ENCODE measurements at regions not wholly inside any gene's neighbourhood (a gene's known extent, or its start where the extent isn't known, plus 50 kb on each side); places are given as distances from the start of the nearest gene placed in this dataset.

- DNase-seq = no peak
Measured at GRCh38 chr14:51145246-51145645, 50.3 kb upstream of the TRIM9 start.

DNA sequence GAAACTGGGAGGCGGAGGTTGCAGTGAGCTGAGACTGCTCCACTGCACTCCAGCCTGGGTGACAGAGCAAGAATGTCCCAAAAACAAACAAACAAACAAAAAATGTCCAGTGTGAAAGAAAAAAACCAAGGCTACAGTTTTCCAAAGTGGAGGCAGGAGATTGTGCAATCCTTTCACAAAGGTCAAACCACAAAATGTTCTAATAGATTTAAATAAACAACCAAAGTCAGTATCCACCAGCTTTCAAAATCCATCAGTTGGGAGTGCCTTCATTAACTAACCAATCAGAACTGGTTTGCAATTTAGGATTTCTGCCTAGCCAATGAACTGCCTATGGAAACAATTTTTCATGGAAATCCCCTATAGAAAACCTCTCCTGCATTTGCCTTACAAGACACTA is 52.3 kb upstream of the TRIM9 start:
- no peak for DNase-seq

- no peak for DNase-seq
Measured at GRCh38 chr14:51155326-51155725, 60.4 kb upstream of the TRIM9 start.

DNA sequence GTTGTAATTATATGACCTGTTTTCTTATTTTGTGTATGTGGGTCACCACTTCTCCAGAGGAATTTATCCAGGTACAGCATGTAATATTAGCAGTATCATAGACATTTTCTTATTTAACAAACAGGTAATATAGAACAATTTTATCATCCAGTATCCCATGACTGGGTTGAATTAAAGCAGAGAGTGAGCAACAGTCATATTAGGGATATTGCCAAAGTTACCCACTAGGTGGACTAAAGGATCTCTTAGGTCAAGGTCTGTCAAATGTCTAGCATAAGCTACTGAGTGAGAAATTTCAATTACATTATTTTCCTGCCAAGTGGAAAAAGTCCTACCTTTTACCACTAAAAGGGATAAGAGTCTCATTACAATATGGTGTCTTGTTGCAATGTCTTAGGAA is 62.1 kb upstream of the TRIM9 start:
- peak; percentile 43 for DNase-seq

DNA sequence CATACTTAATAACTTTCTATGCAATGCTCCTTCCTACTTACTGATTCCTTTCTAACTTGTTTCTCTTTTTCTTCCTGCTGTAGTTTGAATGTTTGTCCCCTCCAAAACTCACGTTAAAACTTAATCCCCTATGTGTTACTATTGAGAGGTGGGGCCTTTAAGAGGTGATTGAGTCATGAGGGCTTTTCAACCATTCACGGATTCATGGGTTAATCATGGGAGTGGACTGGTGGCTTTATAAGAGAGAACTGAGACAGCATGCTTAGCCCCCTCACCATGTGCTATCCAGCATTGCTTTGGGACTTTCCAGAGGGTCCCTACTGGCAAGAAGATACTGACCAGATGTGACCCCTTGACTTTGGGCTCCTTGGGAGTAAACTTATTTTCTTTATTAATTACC is 66.0 kb upstream of the TRIM9 start:
- no peak for DNase-seq

DNA sequence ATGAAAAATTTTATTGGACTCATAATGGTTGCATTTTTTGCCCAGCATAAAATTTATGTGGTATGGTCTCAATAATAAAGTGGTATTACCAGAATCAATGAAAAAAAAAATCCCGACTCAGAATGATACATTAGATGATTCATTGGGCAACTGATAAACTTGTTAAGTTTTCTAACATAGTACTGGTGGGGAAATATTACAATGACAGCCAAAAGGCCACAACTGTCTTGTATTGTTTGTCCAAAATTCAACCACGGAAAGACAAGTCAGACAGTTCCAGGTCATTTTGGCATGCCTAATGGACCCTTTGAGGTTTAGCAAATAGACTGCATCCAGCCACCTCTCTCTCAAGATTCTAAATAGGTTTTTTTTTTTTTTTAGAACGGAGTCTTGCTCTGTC is 70.5 kb upstream of the TRIM9 start:
- no peak for DNase-seq

DNA sequence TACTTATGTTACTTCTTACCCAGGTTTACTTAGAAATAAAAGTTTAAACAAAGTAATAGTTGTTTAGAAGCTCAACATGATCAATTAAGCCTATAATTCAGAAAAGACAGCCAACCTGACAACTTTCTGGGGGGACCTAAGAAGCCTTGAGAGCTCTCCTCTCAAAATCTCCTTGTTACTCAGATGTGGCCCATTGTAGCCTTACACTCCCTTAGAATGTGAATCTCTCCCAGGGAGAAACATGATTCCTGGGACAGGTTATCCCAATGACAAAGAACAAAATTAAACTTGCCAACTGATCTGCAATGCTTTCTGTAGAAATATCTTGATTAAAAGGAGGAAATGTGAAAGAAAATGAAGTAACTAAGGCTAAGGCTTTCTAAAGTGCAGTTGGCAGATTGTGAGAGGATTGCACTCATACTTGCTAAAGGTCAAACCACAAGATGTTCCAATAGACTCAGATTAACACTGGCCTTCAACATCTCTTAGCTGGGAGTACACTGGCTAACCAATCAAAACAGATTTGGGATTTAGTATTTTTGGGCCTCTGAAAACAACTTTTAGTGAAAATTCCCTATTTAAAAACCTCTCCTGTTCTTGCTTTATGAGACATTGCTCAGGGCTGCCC is 72.3 kb upstream of the TMX1 start:
- no peak for DNase-seq

DNA sequence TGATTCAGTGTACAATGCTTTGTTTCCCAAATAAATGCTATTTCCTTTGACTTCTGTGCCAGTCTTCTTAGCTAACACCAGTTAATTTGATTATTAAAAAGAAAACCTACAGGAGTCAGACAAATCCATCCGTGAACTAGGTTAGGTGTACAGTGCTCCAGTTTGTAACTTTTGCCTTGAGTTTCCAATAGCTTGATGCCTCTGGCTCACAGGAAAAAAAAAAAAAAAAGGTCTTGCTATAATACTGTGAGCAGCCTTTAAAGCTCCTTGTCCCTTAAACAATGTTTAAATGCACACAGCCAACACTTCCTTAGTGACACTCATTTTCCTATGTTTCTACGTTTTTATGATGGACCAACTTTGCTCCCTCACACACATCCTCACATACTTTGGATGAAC is 71.8 kb upstream of the TMX1 start:
- no peak for DNase-seq

- DNase-seq = no peak
Measured at GRCh38 chr14:51173863-51174262, 66.2 kb upstream of the TMX1 start.

DNA sequence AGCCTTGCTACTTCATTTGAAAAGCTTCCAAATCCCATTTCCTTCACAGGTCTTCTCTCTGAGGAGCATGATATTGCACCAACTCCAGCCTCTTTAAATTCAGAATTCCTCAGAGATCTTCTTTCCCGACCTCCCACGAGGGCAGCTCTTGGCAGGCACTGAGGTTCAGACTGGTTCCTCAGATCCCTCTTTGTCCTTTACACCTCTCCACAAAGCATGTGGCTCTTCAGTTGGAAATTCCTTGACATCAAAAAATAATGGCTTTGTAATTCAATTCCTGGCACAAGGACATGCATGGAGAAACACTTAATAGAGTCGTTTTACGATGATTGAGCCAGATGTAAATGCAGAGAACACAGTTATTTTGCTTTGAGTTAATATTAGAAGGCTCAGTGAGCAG is 63.2 kb upstream of the TMX1 start:
- DNase-seq = no peak

GRCh38 chr14:51180577-51180976 is 59.5 kb upstream of the TMX1 start:
- DNase-seq = no peak

- peak; percentile 67 for DNase-seq
Measured at GRCh38 chr14:51182131-51182565, 57.9 kb upstream of the TMX1 start.

DNA sequence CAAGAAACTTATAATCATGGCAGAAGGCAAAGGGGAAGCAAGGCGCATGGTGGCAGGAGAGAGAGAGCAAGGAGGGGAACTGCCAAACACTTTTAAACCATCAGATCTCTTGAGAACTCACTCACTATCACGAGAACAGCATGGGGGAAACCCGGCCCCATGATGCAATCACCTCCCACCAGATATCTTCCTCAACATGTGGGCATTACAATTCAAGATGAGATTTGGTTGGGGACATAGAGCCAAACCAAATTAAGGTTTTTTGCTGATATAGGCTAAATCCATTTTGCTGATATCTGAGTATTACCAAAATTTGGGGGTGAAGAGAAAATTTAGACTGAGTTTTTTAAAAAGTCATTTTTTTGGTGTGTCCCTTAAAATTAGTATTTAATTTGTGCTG is 54.9 kb upstream of the TMX1 start:
- DNase-seq = no peak

DNA sequence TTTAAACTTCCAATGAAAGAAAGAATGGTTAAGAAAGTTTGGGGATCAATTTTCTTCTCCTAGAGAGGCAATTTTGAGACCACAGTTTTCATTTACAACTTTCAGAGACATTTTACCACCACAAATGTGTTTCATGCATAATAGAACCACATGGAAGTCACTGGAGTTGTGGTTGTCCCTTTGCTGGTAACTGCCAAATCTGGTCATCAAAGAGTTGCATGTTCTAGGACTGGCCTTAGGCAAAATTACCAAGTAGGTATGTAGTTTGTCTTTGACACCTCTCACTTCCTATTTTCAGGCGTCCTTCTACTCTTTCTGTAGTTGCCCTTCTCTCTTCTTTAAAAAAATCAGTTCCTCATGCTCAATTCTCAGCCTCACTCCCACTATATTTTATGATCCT is 54.3 kb upstream of the TMX1 start:
- DNase-seq = no peak

- DNase-seq = no peak
Measured at GRCh38 chr14:51188566-51189185, 51.4 kb upstream of the TMX1 start.

- DNase-seq = no peak
Measured at GRCh38 chr14:51189600-51190376, 50.3 kb upstream of the TMX1 start.
